HepG2 (cell line): ENCODE measurements at regions not wholly inside any gene's neighbourhood (a gene's known extent, or its start where the extent isn't known, plus 50 kb on each side); places are given as distances from the start of the nearest gene placed in this dataset.

Experiments
- ARNT2 ChIP-seq: sonication (generic); formaldehyde crosslinking; IDR thresholded peaks from 2 replicates; pipeline ENCODE4 v1.8.0; 2022; ENCODE audit warnings: mild to moderate bottlenecking, low read depth, missing genetic modification reagents, moderate library complexity
- CBX1 ChIP-seq: IDR thresholded peaks from one replicate; pipeline ENCODE4 v1.6.1; 2016; ENCODE audit warnings: antibody characterized with exemption, low read depth
- HDAC1 ChIP-seq: sonication (generic); formaldehyde crosslinking; IDR thresholded peaks from 2 replicates; pipeline ENCODE4 v1.5.1; 2020; ENCODE audit warnings: mild to moderate bottlenecking, missing genetic modification reagents
- KAT2B ChIP-seq: fragments of 150-350 bp; IDR thresholded peaks from 2 replicates; pipeline ENCODE4 v1.6.1; 2014; ENCODE audit warnings: low read depth, low read length, borderline replicate concordance
- ZKSCAN5 ChIP-seq: sonication (generic); formaldehyde crosslinking; IDR thresholded peaks from 2 replicates; pipeline ENCODE4 v1.5.1; 2020; ENCODE audit warnings: mild to moderate bottlenecking, missing genetic modification reagents
- ZNF160 ChIP-seq: sonication (generic); formaldehyde crosslinking; IDR thresholded peaks from 2 replicates; pipeline ENCODE4 v1.8.0; 2022; ENCODE audit warnings: mild to moderate bottlenecking, inconsistent platforms, missing genetic modification reagents
- ZNF562 ChIP-seq: sonication (generic); formaldehyde crosslinking; IDR thresholded peaks from 2 replicates; pipeline ENCODE4 v1.8.0; 2022; ENCODE audit warnings: missing genetic modification reagents, borderline replicate concordance
- ZNF644 ChIP-seq: IDR thresholded peaks from 2 replicates; pipeline ENCODE4 v1.6.1; 2016; ENCODE audit warnings: low read depth
- TF ChIP-seq, protein P1 (sequence below), 2 experiments: sonication (generic) in 1 of 2; formaldehyde crosslinking in 1 of 2; IDR thresholded peaks; 2 replicates each; pipeline versions ENCODE4 v1.4.0 to v1.6.1; 2016 to 2020; ENCODE audit warnings: borderline replicate concordance in 1 of 2, low read depth in 1 of 2, mild to moderate bottlenecking in 1 of 2, missing genetic modification reagents in 1 of 2
- TF ChIP-seq, protein P2 (sequence below): IDR thresholded peaks from 2 replicates; pipeline ENCODE4 v1.6.1; 2012; ENCODE audit warnings: low read depth, low read length, improper control_type of control experiment
- TF ChIP-seq, protein P3 (sequence below): sonication (generic); formaldehyde crosslinking; IDR thresholded peaks from 2 replicates; pipeline ENCODE4 v1.4.0; 2020; ENCODE audit warnings: mild to moderate bottlenecking, missing genetic modification reagents
- TF ChIP-seq, protein P4 (sequence below), 2 experiments: sonication (generic) in 1 of 2; formaldehyde crosslinking in 1 of 2; IDR thresholded peaks; 2 replicates each; pipeline versions ENCODE4 v1.6.1 to v1.9.0; 2014 to 2022; ENCODE audit warnings: antibody characterized with exemption in 1 of 2, borderline replicate concordance in 1 of 2, inconsistent platforms in 1 of 2, low read depth in 1 of 2, missing genetic modification reagents in 1 of 2

DNA sequence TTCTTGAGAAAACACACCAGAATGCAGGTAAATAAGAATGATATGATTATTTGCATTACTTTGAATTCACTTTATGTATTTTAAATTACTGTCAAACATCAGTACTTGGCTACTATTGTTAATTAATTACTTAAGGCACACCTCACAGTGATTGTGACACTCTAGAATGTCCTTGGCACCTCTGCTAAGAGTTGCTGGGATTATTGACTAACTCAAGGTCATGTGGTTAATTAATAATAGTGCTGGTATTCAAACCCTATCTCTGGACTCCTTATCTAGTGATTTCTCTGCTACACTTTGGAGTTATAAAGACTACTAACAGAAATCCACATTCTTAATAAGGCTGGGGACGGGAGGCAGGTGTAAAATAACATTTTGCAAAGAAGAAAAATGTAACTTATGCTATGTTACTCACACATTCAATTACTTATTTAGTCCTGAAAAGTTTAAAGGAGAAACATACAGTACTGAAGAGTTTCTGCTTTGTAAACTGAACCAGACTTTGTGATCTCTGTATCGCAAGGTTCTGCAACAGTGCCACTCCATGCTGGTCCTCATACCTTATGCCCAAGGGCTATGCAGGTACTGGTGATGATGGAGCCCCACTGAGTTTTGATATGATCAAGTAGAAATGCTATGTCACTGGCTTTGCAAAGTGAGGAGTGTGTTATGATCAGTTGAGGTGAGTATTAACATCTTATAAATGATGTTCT is 242.7 kb downstream of the MID1IP1 start (continued):
- TF ChIP-seq, protein P1, sequence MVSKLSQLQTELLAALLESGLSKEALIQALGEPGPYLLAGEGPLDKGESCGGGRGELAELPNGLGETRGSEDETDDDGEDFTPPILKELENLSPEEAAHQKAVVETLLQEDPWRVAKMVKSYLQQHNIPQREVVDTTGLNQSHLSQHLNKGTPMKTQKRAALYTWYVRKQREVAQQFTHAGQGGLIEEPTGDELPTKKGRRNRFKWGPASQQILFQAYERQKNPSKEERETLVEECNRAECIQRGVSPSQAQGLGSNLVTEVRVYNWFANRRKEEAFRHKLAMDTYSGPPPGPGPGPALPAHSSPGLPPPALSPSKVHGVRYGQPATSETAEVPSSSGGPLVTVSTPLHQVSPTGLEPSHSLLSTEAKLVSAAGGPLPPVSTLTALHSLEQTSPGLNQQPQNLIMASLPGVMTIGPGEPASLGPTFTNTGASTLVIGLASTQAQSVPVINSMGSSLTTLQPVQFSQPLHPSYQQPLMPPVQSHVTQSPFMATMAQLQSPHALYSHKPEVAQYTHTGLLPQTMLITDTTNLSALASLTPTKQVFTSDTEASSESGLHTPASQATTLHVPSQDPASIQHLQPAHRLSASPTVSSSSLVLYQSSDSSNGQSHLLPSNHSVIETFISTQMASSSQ (IDR thresholded peaks at IDR 0.05; ENCODE audit: low read depth), result peak; percentile 91
- TF ChIP-seq, protein P1 (CRISPR knock-in tag; IDR thresholded peaks at IDR 0.05; ENCODE audit: borderline replicate concordance), result peak; percentile 88; the same call in 1 of the 2 replicates
- no peak for TF ChIP-seq KAT2B
- TF ChIP-seq, protein P2, sequence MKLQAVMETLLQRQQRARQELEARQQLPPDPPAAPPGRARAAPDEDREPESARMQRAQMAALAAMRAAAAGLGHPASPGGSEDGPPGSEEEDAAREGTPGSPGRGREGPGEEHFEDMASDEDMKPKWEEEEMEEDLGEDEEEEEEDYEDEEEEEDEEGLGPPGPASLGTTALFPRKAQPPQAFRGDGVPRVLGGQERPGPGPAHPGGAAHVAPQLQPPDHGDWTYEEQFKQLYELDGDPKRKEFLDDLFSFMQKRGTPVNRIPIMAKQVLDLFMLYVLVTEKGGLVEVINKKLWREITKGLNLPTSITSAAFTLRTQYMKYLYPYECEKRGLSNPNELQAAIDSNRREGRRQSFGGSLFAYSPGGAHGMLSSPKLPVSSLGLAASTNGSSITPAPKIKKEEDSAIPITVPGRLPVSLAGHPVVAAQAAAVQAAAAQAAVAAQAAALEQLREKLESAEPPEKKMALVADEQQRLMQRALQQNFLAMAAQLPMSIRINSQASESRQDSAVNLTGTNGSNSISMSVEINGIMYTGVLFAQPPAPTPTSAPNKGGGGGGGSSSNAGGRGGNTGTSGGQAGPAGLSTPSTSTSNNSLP, result peak; percentile 75
- TF ChIP-seq CBX1, result no peak
- no peak for TF ChIP-seq ZNF644
- TF ChIP-seq ZKSCAN5 (CRISPR knock-in tag), result no peak
- no peak for TF ChIP-seq ARNT2 (CRISPR knock-in tag)
- TF ChIP-seq, protein P3, sequence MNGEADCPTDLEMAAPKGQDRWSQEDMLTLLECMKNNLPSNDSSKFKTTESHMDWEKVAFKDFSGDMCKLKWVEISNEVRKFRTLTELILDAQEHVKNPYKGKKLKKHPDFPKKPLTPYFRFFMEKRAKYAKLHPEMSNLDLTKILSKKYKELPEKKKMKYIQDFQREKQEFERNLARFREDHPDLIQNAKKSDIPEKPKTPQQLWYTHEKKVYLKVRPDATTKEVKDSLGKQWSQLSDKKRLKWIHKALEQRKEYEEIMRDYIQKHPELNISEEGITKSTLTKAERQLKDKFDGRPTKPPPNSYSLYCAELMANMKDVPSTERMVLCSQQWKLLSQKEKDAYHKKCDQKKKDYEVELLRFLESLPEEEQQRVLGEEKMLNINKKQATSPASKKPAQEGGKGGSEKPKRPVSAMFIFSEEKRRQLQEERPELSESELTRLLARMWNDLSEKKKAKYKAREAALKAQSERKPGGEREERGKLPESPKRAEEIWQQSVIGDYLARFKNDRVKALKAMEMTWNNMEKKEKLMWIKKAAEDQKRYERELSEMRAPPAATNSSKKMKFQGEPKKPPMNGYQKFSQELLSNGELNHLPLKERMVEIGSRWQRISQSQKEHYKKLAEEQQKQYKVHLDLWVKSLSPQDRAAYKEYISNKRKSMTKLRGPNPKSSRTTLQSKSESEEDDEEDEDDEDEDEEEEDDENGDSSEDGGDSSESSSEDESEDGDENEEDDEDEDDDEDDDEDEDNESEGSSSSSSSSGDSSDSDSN (CRISPR knock-in tag), result no peak
- TF ChIP-seq ZNF160 (CRISPR knock-in tag), result no peak
- no peak for TF ChIP-seq HDAC1 (CRISPR knock-in tag)
- TF ChIP-seq, protein P4, sequence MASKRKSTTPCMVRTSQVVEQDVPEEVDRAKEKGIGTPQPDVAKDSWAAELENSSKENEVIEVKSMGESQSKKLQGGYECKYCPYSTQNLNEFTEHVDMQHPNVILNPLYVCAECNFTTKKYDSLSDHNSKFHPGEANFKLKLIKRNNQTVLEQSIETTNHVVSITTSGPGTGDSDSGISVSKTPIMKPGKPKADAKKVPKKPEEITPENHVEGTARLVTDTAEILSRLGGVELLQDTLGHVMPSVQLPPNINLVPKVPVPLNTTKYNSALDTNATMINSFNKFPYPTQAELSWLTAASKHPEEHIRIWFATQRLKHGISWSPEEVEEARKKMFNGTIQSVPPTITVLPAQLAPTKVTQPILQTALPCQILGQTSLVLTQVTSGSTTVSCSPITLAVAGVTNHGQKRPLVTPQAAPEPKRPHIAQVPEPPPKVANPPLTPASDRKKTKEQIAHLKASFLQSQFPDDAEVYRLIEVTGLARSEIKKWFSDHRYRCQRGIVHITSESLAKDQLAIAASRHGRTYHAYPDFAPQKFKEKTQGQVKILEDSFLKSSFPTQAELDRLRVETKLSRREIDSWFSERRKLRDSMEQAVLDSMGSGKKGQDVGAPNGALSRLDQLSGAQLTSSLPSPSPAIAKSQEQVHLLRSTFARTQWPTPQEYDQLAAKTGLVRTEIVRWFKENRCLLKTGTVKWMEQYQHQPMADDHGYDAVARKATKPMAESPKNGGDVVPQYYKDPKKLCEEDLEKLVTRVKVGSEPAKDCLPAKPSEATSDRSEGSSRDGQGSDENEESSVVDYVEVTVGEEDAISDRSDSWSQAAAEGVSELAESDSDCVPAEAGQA (IDR thresholded peaks at IDR 0.05; ENCODE audit: low read depth), result no peak
- TF ChIP-seq, protein P4 (CRISPR knock-in tag; IDR thresholded peaks at IDR 0.05; ENCODE audit: borderline replicate concordance), result no peak
- no peak for TF ChIP-seq ZNF562
